Ishikawa (cell line): ENCODE measurements at regions not wholly inside any gene's neighbourhood (a gene's known extent, or its start where the extent isn't known, plus 50 kb on each side); places are given as distances from the start of the nearest gene placed in this dataset.

Experiments
- CREB1 ChIP-seq: IDR thresholded peaks from 2 replicates; pipeline ENCODE4 v1.6.1; 2012; ENCODE audit warnings: low read depth
- EP300 ChIP-seq: IDR thresholded peaks from 2 replicates; pipeline ENCODE4 v1.6.1; 2012; ENCODE audit warnings: borderline replicate concordance
- FOXM1 ChIP-seq: IDR thresholded peaks from 2 replicates; pipeline ENCODE4 v1.6.1; 2012; ENCODE audit warnings: low read depth, borderline replicate concordance
- MAX ChIP-seq: IDR thresholded peaks from 2 replicates; pipeline ENCODE4 v1.6.1; 2012
- RAD21 ChIP-seq: IDR thresholded peaks from 2 replicates; pipeline ENCODE4 v1.6.1; 2012; ENCODE audit warnings: low read depth
- TAF1 ChIP-seq: IDR thresholded peaks from 2 replicates; pipeline ENCODE4 v1.6.1; 2012; ENCODE audit warnings: low read depth, mild to moderate bottlenecking
- YY1 ChIP-seq: IDR thresholded peaks from 2 replicates; pipeline ENCODE4 v1.6.1; 2012; ENCODE audit warnings: low read depth
- TF ChIP-seq, protein P1 (sequence below): IDR thresholded peaks from 2 replicates; pipeline ENCODE4 v1.6.1; 2012; ENCODE audit warnings: low read depth, mild to moderate bottlenecking
- TF ChIP-seq, protein P2 (sequence below): IDR thresholded peaks from 2 replicates; pipeline ENCODE4 v1.6.1; 2012

GRCh38 chr6:98020222-98020621 lies 737.2 kb upstream of the MMS22L start:
- TF ChIP-seq EP300 (no peak), TAF1 (no peak), FOXM1 (no peak), CREB1 (no peak), MAX (no peak), RAD21 (no peak), YY1 (no peak)
- TF ChIP-seq, protein P1, sequence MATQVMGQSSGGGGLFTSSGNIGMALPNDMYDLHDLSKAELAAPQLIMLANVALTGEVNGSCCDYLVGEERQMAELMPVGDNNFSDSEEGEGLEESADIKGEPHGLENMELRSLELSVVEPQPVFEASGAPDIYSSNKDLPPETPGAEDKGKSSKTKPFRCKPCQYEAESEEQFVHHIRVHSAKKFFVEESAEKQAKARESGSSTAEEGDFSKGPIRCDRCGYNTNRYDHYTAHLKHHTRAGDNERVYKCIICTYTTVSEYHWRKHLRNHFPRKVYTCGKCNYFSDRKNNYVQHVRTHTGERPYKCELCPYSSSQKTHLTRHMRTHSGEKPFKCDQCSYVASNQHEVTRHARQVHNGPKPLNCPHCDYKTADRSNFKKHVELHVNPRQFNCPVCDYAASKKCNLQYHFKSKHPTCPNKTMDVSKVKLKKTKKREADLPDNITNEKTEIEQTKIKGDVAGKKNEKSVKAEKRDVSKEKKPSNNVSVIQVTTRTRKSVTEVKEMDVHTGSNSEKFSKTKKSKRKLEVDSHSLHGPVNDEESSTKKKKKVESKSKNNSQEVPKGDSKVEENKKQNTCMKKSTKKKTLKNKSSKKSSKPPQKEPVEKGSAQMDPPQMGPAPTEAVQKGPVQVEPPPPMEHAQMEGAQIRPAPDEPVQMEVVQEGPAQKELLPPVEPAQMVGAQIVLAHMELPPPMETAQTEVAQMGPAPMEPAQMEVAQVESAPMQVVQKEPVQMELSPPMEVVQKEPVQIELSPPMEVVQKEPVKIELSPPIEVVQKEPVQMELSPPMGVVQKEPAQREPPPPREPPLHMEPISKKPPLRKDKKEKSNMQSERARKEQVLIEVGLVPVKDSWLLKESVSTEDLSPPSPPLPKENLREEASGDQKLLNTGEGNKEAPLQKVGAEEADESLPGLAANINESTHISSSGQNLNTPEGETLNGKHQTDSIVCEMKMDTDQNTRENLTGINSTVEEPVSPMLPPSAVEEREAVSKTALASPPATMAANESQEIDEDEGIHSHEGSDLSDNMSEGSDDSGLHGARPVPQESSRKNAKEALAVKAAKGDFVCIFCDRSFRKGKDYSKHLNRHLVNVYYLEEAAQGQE: no peak
- TF ChIP-seq, protein P2, sequence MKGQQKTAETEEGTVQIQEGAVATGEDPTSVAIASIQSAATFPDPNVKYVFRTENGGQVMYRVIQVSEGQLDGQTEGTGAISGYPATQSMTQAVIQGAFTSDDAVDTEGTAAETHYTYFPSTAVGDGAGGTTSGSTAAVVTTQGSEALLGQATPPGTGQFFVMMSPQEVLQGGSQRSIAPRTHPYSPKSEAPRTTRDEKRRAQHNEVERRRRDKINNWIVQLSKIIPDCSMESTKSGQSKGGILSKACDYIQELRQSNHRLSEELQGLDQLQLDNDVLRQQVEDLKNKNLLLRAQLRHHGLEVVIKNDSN: no peak
